ENCODE measurements at regions not wholly inside any gene's neighbourhood (a gene's known extent, or its start where the extent isn't known, plus 50 kb on each side); places are given as distances from the start of the nearest gene placed in this dataset.
"Not testable (repeated sequence)": the region's sequence is repeated elsewhere in the genome, so short reads cannot be mapped to it uniquely, and the experiment has no call there.

- not testable (repeated sequence) for DNase-seq (ENCODE audit: low spot score)
Observed at GRCh38 chr21:9024006-9024767, 1497.2 kb upstream of the TPTE start.

GRCh38 chr21:9026729-9027416, 1494.5 kb upstream of the TPTE start:
- DNase-seq (ENCODE audit: low spot score) = not testable (repeated sequence)

GRCh38 chr21:9027417-9027800, 1494.0 kb upstream of the TPTE start:
- DNase-seq (ENCODE audit: low spot score) = not testable (repeated sequence)

GRCh38 chr21:9028624-9029431, 1492.6 kb upstream of the TPTE start:
- not testable (repeated sequence) for DNase-seq (ENCODE audit: low spot score)

- not testable (repeated sequence) for DNase-seq (ENCODE audit: low spot score)
Observed at GRCh38 chr21:9030141-9030665, 1491.2 kb upstream of the TPTE start.

GRCh38 chr21:9031482-9032374, 1489.7 kb upstream of the TPTE start:
- DNase-seq (ENCODE audit: low spot score) = not testable (repeated sequence)

GRCh38 chr21:9032547-9032946, 1488.8 kb upstream of the TPTE start:
- DNase-seq (ENCODE audit: low spot score) = not testable (repeated sequence)

- not testable (repeated sequence) for DNase-seq (ENCODE audit: low spot score)
Observed at GRCh38 chr21:9033295-9033694, 1488.1 kb upstream of the TPTE start.

GRCh38 chr21:9034491-9035200, 1486.7 kb upstream of the TPTE start:
- not testable (repeated sequence) for DNase-seq (ENCODE audit: low spot score)

- not testable (repeated sequence) for DNase-seq (ENCODE audit: low spot score)
Observed at GRCh38 chr21:9035225-9035624, 1486.2 kb upstream of the TPTE start.

GRCh38 chr21:9035970-9036369, 1485.4 kb upstream of the TPTE start:
- not testable (repeated sequence) for DNase-seq (ENCODE audit: low spot score)

GRCh38 chr21:9036966-9037587, 1484.3 kb upstream of the TPTE start:
- not testable (repeated sequence) for DNase-seq (ENCODE audit: low spot score)

GRCh38 chr21:9037588-9038544, 1483.5 kb upstream of the TPTE start:
- not testable (repeated sequence) for DNase-seq (ENCODE audit: low spot score)

GRCh38 chr21:9039520-9040365, 1481.6 kb upstream of the TPTE start:
- DNase-seq (ENCODE audit: low spot score) = not testable (repeated sequence)

GRCh38 chr21:9040406-9040805, 1481.0 kb upstream of the TPTE start:
- DNase-seq (ENCODE audit: low spot score) = not testable (repeated sequence)

- not testable (repeated sequence) for DNase-seq (ENCODE audit: low spot score)
Observed at GRCh38 chr21:9041175-9041948, 1480.0 kb upstream of the TPTE start.

GRCh38 chr21:9043089-9043488, 1478.3 kb upstream of the TPTE start:
- DNase-seq (ENCODE audit: low spot score) = not testable (repeated sequence)
